GM19043 (cell line): ENCODE measurements at regions not wholly inside any gene's neighbourhood (a gene's known extent, or its start where the extent isn't known, plus 50 kb on each side); places are given as distances from the start of the nearest gene placed in this dataset.
"Not testable (repeated sequence)": the region's sequence is repeated elsewhere in the genome, so short reads cannot be mapped to it uniquely, and the experiment has no call there.

Experiments used
- ATAC-seq: cut with Tn5 transposase; IDR thresholded peaks from one replicate; pipeline ENCODE4 v1.9.1; 2021; ENCODE audit warnings: low read depth; ENCODE audit not compliant: unreplicated experiment

GRCh38 chr2:14094592-14094991 lies 537.9 kb upstream of the LRATD1 start:
- no peak for ATAC-seq

GRCh38 chr2:14099101-14099500 lies 533.4 kb upstream of the LRATD1 start:
- not testable (repeated sequence) for ATAC-seq

- ATAC-seq: no peak
These were observed 518.2 kb upstream of the LRATD1 start for GRCh38 chr2:14114275-14114674.

- no peak for ATAC-seq
These were observed 512.1 kb upstream of the LRATD1 start for GRCh38 chr2:14120376-14120775.

- no peak for ATAC-seq
These were observed 508.9 kb upstream of the LRATD1 start for GRCh38 chr2:14123436-14124103.

GRCh38 chr2:14125624-14126293 lies 506.8 kb upstream of the LRATD1 start:
- no peak for ATAC-seq

- no peak for ATAC-seq
These were observed 505.7 kb upstream of the LRATD1 start for GRCh38 chr2:14126846-14127245.

- no peak for ATAC-seq
These were observed 504.8 kb upstream of the LRATD1 start for GRCh38 chr2:14127765-14128164.

- no peak for ATAC-seq
These were observed 500.1 kb upstream of the LRATD1 start for GRCh38 chr2:14132386-14132785.

- no peak for ATAC-seq
These were observed 497.7 kb upstream of the LRATD1 start for GRCh38 chr2:14134771-14135170.

GRCh38 chr2:14136030-14136429 lies 496.5 kb upstream of the LRATD1 start:
- no peak for ATAC-seq

- no peak for ATAC-seq
These were observed 494.9 kb upstream of the LRATD1 start for GRCh38 chr2:14137643-14138042.

- ATAC-seq: no peak
These were observed 492.4 kb upstream of the LRATD1 start for GRCh38 chr2:14140009-14140550.

- no peak for ATAC-seq
These were observed 489.1 kb upstream of the LRATD1 start for GRCh38 chr2:14143435-14143834.

- no peak for ATAC-seq
These were observed 484.3 kb upstream of the LRATD1 start for GRCh38 chr2:14148216-14148615.

GRCh38 chr2:14157816-14158215 lies 474.7 kb upstream of the LRATD1 start:
- no peak for ATAC-seq

- no peak for ATAC-seq
These were observed 452.2 kb upstream of the LRATD1 start for GRCh38 chr2:14180333-14180732.

- ATAC-seq: no peak
These were observed 450.1 kb upstream of the LRATD1 start for GRCh38 chr2:14182227-14182946.

GRCh38 chr2:14185906-14186305 lies 446.6 kb upstream of the LRATD1 start:
- no peak for ATAC-seq

- ATAC-seq: no peak
These were observed 444.1 kb upstream of the LRATD1 start for GRCh38 chr2:14188446-14188845.

GRCh38 chr2:14189929-14190328 lies 442.6 kb upstream of the LRATD1 start:
- no peak for ATAC-seq
